GM12878 (cell line): ENCODE measurements at regions not wholly inside any gene's neighbourhood (a gene's known extent, or its start where the extent isn't known, plus 50 kb on each side); places are given as distances from the start of the nearest gene placed in this dataset.

Experiments
- ATAC-seq: fragments of 200-7000 bp; cut with Tn5 transposase; 3 replicates; pipeline ENCODE4 v1.9.1; 2020; ENCODE audit warnings: mild to moderate bottlenecking, moderate library complexity
- BruUV-seq: library from RNA; stranded (reverse); fragments of 400-500 nt; replicated peaks from 2 replicates; lab custom pipeline; 2021; lab: Mats Ljungman, UMichigan
- CTCF ChIA-PET: fragments of 300-600 bp; sonication (Branson Sonifier 250); formaldehyde crosslinking; extraction: SDS; loops from one replicate; lab custom pipeline; 2021; ENCODE audit warnings: inconsistent platforms; lab: Yijun Ruan, JAX
- POLR2A ChIA-PET: fragments of 350-600 bp; formaldehyde crosslinking; extraction: SDS; loops from one replicate; lab custom pipeline; 2021; ENCODE audit warnings: inconsistent platforms; lab: Charles Lee
- RAD21 ChIA-PET: fragments of 300-600 bp; sonication (Branson Sonifier 250); formaldehyde crosslinking; loops from one replicate; lab custom pipeline; 2023; ENCODE audit warnings: antibody characterized with exemption; ENCODE audit not compliant: unreplicated experiment; lab: Charles Lee
- SMC1A ChIA-PET: fragments of 300-600 bp; sonication (Branson Sonifier 250); formaldehyde crosslinking; loops from one replicate; lab custom pipeline; 2023; ENCODE audit not compliant: unreplicated experiment, uncharacterized antibody; lab: Charles Lee
- DNase-seq: peaks from one replicate; pipeline ENCODE4 v3.0.0-alpha.2; 2011; ENCODE audit warnings: low read depth, low spot score
- FAIRE-seq: peaks from 3 replicates; lab custom pipeline; 2011; peaks lifted over from hg19 to GRCh38; lab: Jason Lieb, UNC
- H2AFZ ChIP-seq: 2 replicates; pipeline ENCODE4 v1.6.0; 2011; ENCODE audit warnings: low read depth, low read length, control low read depth; ENCODE audit not compliant: control insufficient read depth
- H3K27ac ChIP-seq: 2 replicates; pipeline ENCODE4 v1.5.1; 2011; ENCODE audit warnings: control low read depth; ENCODE audit not compliant: control insufficient read depth, insufficient read depth
- H3K27me3 ChIP-seq, 2 experiments: replicated peaks in 1 of 2; 2 replicates each; pipeline versions ENCODE4 v1.6.0 to v1.6.1; 2011; ENCODE audit warnings: low read length in 1 of 2; ENCODE audit not compliant: control insufficient read depth in 2 of 2, insufficient read depth in 2 of 2
- H3K36me3 ChIP-seq, 2 experiments: 2 replicates each; pipeline ENCODE4 v1.5.1; 2011; ENCODE audit warnings: low read length in 1 of 2; ENCODE audit not compliant: control insufficient read depth in 2 of 2, insufficient read depth in 2 of 2
- H3K4me1 ChIP-seq: 2 replicates; pipeline ENCODE4 v1.6.1; 2011; ENCODE audit warnings: mild to moderate bottlenecking, low read length, moderate library complexity, mixed read lengths; ENCODE audit not compliant: control insufficient read depth, insufficient read depth
- H3K4me2 ChIP-seq: 2 replicates; pipeline ENCODE4 v1.6.0; 2011; ENCODE audit warnings: control low read depth; ENCODE audit not compliant: control insufficient read depth, insufficient read depth
- H3K4me3 ChIP-seq: fragments of 200-600 bp; sonication (generic); 2 replicates; pipeline ENCODE4 v1.5.1; 2016
- H3K79me2 ChIP-seq: 2 replicates; pipeline ENCODE4 v1.6.0; 2011; ENCODE audit warnings: low read length; ENCODE audit not compliant: control insufficient read depth, insufficient read depth
- H3K9ac ChIP-seq: 2 replicates; pipeline ENCODE4 v1.8.0; 2011; ENCODE audit warnings: low read length, control low read depth, mixed read lengths; ENCODE audit not compliant: control insufficient read depth, insufficient read depth
- H3K9me3 ChIP-seq: replicated peaks from 3 replicates; pipeline ENCODE4 v1.5.1; 2011; ENCODE audit warnings: mild to moderate bottlenecking, low read length; ENCODE audit not compliant: control insufficient read depth, insufficient read depth
- H4K20me1 ChIP-seq: 2 replicates; pipeline ENCODE4 v1.6.0; 2011; ENCODE audit not compliant: control insufficient read depth, insufficient read depth
- BACH1 ChIP-seq: fragments of 450-650 bp; IDR thresholded peaks from 2 replicates; pipeline ENCODE4 v1.6.1; 2017; ENCODE audit warnings: mild to moderate bottlenecking, borderline replicate concordance
- CHD1 ChIP-seq: IDR thresholded peaks from 2 replicates; pipeline ENCODE4 v1.6.1; 2012; ENCODE audit warnings: low read depth, low read length, improper control_type of control experiment
- NR2C1 ChIP-seq: fragments of 450-650 bp; IDR thresholded peaks from 2 replicates; pipeline ENCODE4 v1.6.1; 2017; ENCODE audit warnings: antibody characterized with exemption, mild to moderate bottlenecking, moderate library complexity
- PRDM15 ChIP-seq: fragments of 450-650 bp; formaldehyde crosslinking; IDR thresholded peaks from 2 replicates; pipeline ENCODE4 v1.4.0; 2020; ENCODE audit warnings: mild to moderate bottlenecking, moderate library complexity
- RB1 ChIP-seq: fragments of 450-650 bp; formaldehyde crosslinking; IDR thresholded peaks from 2 replicates; pipeline ENCODE4 v1.6.1; 2017; ENCODE audit warnings: mild to moderate bottlenecking, borderline replicate concordance
- RCOR1 ChIP-seq: conservative IDR thresholded peaks from 2 replicates; pipeline ENCODE4 v1.6.1; 2012; ENCODE audit warnings: low read depth, low read length, improper control_type of control experiment
- SIN3A ChIP-seq: IDR thresholded peaks from 2 replicates; pipeline ENCODE4 v1.6.1; 2012; ENCODE audit warnings: low read depth, low read length, improper control_type of control experiment
- SRF ChIP-seq, 2 experiments: IDR thresholded peaks; 2 replicates each; pipeline ENCODE4 v1.6.1; 2011; ENCODE audit warnings: low read depth in 2 of 2, low read length in 2 of 2, mild to moderate bottlenecking in 1 of 2, moderate library complexity in 1 of 2
- STAT3 ChIP-seq: IDR thresholded peaks from 2 replicates; pipeline ENCODE4 v1.6.1; 2011; ENCODE audit warnings: low read depth, low read length, improper control_type of control experiment
- WGBS: methylation state at CpG from one replicate; pipeline ENCODE4 v1.1.6; 2016; ENCODE audit warnings: low lambda C conversion rate; ENCODE audit not compliant: insufficient replicate concordance, insufficient coverage; ENCODE audit errors: missing lambda C conversion rate; 5-methylcytosine and 5-hydroxymethylcytosine counted together
- in situ Hi-C: fragments of 300-500 bp; cut with MboI; formaldehyde crosslinking; loops from 9 replicates; pipeline ENCODE4 v1.14.3; 2018; ENCODE audit warnings: mixed read lengths
- intact Hi-C: fragments of 100-400 bp; cut with micrococcal nuclease; formaldehyde crosslinking; loops from one replicate; pipeline ENCODE4 v1.14.2; 2022; ENCODE audit not compliant: unreplicated experiment
- TF ChIP-seq, protein P1 (sequence below): fragments of 450-650 bp; IDR thresholded peaks from 2 replicates; pipeline ENCODE4 v1.6.1; 2018; ENCODE audit warnings: borderline replicate concordance, mild to moderate bottlenecking; ENCODE audit not compliant: partially characterized antibody
- TF ChIP-seq, protein P2 (sequence below): fragments of 450-650 bp; formaldehyde crosslinking; IDR thresholded peaks from 2 replicates; pipeline ENCODE4 v1.4.0; 2022; ENCODE audit warnings: mild to moderate bottlenecking, moderate library complexity
- TF ChIP-seq, protein P3 (sequence below): fragments of 450-650 bp; IDR thresholded peaks from 2 replicates; pipeline ENCODE4 v1.6.1; 2018; ENCODE audit warnings: mild to moderate bottlenecking, low read depth, moderate library complexity; ENCODE audit not compliant: partially characterized antibody

GRCh38 chr14:80390906-80391305, 179.6 kb upstream of the DIO2 start:
- Histone ChIP-seq H3K4me3 (no peak overlapping the region), H3K27me3 (no peaks in the 10 kb centered on the region), H4K20me1 (no peaks in the 10 kb centered on the region), H3K36me3 (no peaks in the 10 kb centered on the region), H3K4me2 (no peak overlapping the region), H3K9me3 (no peaks in the 10 kb centered on the region), H3K9ac (no peak overlapping the region), H2AFZ (no peak overlapping the region), H3K27ac (no peak overlapping the region), H3K79me2 (no peaks in the 10 kb centered on the region), H3K4me1 (no peaks in the 10 kb centered on the region)
- no peak for ATAC-seq
- FAIRE-seq = no peak
- no peak for DNase-seq
- 0% methylated on average over 1 of the region's 1 CpG for WGBS
- CTCF ChIA-PET = no interaction called here
- POLR2A ChIA-PET = no interaction called here
- no TSS peak for BruUV-seq
- SMC1A ChIA-PET = no interaction called here
- RAD21 ChIA-PET = no interaction called here
- intact Hi-C loops (no loop called here), in situ Hi-C loops (no loop called here)
- no peak for TF ChIP-seq NR2C1
- no peak for TF ChIP-seq RB1
- TF ChIP-seq, protein P1, sequence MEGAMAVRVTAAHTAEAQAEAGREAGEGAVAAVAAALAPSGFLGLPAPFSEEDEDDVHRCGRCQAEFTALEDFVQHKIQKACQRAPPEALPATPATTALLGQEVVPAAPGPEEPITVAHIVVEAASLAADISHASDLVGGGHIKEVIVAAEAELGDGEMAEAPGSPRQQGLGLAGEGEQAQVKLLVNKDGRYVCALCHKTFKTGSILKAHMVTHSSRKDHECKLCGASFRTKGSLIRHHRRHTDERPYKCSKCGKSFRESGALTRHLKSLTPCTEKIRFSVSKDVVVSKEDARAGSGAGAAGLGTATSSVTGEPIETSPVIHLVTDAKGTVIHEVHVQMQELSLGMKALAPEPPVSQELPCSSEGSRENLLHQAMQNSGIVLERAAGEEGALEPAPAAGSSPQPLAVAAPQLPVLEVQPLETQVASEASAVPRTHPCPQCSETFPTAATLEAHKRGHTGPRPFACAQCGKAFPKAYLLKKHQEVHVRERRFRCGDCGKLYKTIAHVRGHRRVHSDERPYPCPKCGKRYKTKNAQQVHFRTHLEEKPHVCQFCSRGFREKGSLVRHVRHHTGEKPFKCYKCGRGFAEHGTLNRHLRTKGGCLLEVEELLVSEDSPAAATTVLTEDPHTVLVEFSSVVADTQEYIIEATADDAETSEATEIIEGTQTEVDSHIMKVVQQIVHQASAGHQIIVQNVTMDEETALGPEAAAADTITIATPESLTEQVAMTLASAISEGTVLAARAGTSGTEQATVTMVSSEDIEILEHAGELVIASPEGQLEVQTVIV = no peak
- no peak for TF ChIP-seq SIN3A
- TF ChIP-seq, protein P2, sequence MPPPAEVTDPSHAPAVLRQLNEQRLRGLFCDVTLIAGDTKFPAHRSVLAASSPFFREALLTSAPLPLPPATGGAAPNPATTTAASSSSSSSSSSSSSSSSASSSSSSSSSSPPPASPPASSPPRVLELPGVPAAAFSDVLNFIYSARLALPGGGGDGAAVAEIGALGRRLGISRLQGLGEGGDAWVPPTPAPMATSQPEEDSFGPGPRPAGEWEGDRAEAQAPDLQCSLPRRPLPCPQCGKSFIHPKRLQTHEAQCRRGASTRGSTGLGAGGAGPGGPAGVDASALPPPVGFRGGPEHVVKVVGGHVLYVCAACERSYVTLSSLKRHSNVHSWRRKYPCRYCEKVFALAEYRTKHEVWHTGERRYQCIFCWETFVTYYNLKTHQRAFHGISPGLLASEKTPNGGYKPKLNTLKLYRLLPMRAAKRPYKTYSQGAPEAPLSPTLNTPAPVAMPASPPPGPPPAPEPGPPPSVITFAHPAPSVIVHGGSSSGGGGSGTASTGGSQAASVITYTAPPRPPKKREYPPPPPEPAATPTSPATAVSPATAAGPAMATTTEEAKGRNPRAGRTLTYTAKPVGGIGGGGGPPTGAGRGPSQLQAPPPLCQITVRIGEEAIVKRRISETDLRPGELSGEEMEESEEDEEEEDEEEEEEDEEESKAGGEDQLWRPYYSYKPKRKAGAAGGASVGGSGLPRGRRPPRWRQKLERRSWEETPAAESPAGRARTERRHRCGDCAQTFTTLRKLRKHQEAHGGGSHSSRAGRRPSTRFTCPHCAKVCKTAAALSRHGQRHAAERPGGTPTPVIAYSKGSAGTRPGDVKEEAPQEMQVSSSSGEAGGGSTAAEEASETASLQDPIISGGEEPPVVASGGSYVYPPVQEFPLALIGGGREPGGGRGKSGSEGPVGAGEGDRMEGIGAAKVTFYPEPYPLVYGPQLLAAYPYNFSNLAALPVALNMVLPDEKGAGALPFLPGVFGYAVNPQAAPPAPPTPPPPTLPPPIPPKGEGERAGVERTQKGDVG (CRISPR knock-in tag) = no peak
- no peak for TF ChIP-seq STAT3
- no peak for TF ChIP-seq CHD1
- no peak for TF ChIP-seq SRF (IDR thresholded peaks at IDR 0.05; ENCODE audit: low read depth in 2 of 2, low read length in 2 of 2)
- TF ChIP-seq PRDM15 (CRISPR knock-in tag) = no peak
- no peak for TF ChIP-seq RCOR1
- TF ChIP-seq BACH1 = no peak
- TF ChIP-seq, protein P3, sequence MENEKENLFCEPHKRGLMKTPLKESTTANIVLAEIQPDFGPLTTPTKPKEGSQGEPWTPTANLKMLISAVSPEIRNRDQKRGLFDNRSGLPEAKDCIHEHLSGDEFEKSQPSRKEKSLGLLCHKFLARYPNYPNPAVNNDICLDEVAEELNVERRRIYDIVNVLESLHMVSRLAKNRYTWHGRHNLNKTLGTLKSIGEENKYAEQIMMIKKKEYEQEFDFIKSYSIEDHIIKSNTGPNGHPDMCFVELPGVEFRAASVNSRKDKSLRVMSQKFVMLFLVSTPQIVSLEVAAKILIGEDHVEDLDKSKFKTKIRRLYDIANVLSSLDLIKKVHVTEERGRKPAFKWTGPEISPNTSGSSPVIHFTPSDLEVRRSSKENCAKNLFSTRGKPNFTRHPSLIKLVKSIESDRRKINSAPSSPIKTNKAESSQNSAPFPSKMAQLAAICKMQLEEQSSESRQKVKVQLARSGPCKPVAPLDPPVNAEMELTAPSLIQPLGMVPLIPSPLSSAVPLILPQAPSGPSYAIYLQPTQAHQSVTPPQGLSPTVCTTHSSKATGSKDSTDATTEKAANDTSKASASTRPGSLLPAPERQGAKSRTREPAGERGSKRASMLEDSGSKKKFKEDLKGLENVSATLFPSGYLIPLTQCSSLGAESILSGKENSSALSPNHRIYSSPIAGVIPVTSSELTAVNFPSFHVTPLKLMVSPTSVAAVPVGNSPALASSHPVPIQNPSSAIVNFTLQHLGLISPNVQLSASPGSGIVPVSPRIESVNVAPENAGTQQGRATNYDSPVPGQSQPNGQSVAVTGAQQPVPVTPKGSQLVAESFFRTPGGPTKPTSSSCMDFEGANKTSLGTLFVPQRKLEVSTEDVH = no peak
